Effector CD4-positive, alpha-beta T cell (primary cell): ENCODE measurements at regions not wholly inside any gene's neighbourhood (a gene's known extent, or its start where the extent isn't known, plus 50 kb on each side); places are given as distances from the start of the nearest gene placed in this dataset.
"Not testable (repeated sequence)": the region's sequence is repeated elsewhere in the genome, so short reads cannot be mapped to it uniquely, and the experiment has no call there.

Experiments used
- DNase-seq: peaks from one replicate; pipeline ENCODE4 v3.0.0-alpha.2; 2020

- no peak for DNase-seq
These were observed 162.0 kb downstream of the KLF13 start for GRCh38 chr15:31488437-31489204.

- no peak for DNase-seq
These were observed 162.6 kb downstream of the KLF13 start for GRCh38 chr15:31489281-31489680.

- peak; percentile 26 for DNase-seq
These were observed 163.4 kb downstream of the KLF13 start for GRCh38 chr15:31489801-31490646.

GRCh38 chr15:31494786-31495185 is 168.2 kb downstream of the KLF13 start:
- DNase-seq: no peak

GRCh38 chr15:31495281-31495680 is 168.6 kb downstream of the KLF13 start:
- no peak for DNase-seq

- DNase-seq: no peak
These were observed 171.2 kb downstream of the KLF13 start for GRCh38 chr15:31497838-31498237.

GRCh38 chr15:31498329-31498728 is 171.7 kb downstream of the KLF13 start:
- no peak for DNase-seq

GRCh38 chr15:31498756-31499155 is 172.1 kb downstream of the KLF13 start:
- DNase-seq: no peak

GRCh38 chr15:31499236-31499952 is 172.8 kb downstream of the KLF13 start:
- DNase-seq: no peak

GRCh38 chr15:31499953-31500765 is 173.5 kb downstream of the KLF13 start:
- DNase-seq: no peak

GRCh38 chr15:31500766-31501449 is 174.3 kb downstream of the KLF13 start:
- no peak for DNase-seq

GRCh38 chr15:31501536-31502157 is 175.0 kb downstream of the KLF13 start:
- no peak for DNase-seq

GRCh38 chr15:31502541-31503229 is 176.1 kb downstream of the KLF13 start:
- DNase-seq: no peak

GRCh38 chr15:31503256-31503655 is 176.6 kb downstream of the KLF13 start:
- no peak for DNase-seq

- no peak for DNase-seq
These were observed 177.3 kb downstream of the KLF13 start for GRCh38 chr15:31503758-31504461.

GRCh38 chr15:31504462-31504839 is 177.8 kb downstream of the KLF13 start:
- no peak for DNase-seq

GRCh38 chr15:31507573-31507972 is 180.9 kb downstream of the KLF13 start:
- not testable (repeated sequence) for DNase-seq

GRCh38 chr15:31508656-31509055 is 182.0 kb downstream of the KLF13 start:
- DNase-seq: no peak

- DNase-seq: no peak
These were observed 183.4 kb downstream of the KLF13 start for GRCh38 chr15:31510057-31510456.

GRCh38 chr15:31511707-31512310 is 185.2 kb downstream of the KLF13 start:
- DNase-seq: peak; percentile 46
